ENCODE measurements at regions not wholly inside any gene's neighbourhood (a gene's known extent, or its start where the extent isn't known, plus 50 kb on each side); places are given as distances from the start of the nearest gene placed in this dataset.
"Not testable (repeated sequence)": the region's sequence is repeated elsewhere in the genome, so short reads cannot be mapped to it uniquely, and the experiment has no call there.

DNA sequence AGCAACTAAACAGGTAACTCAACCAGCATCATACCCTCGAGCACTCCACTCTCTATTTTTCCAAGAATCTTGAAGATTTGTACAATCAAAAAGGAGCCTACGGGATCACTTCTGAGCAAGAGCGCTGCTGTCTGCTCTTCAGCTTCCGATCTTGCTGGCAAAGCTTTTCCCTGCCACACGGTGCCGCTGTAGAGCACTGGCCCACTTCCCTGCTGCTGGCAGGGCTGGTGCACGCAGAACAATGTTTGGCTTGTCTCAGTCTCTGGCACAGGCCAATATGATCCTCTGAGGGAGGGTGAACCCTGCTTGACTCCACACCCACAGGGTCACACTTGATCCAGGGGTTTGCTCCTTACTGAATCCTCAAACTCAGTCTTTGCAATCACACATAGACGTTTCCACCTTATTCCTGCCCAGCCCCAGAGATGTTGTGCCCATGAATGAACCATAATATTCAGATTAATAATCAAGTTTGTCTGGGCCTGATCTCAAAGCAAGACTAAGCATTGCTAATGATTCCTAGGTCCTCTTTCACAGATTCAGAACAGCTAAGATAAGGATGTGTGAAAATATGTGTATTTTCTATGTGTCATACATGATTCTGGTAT, 536.6 kb downstream of the SOX6 start:
- intact Hi-C loops (cut with DNase I): loop anchor here (2.0 kb wide), 1 partner anchor 169 kb away; no protein-coding TSS in a partner anchor
- peak; percentile 72 to 97 (median 86) for DNase-seq

DNA sequence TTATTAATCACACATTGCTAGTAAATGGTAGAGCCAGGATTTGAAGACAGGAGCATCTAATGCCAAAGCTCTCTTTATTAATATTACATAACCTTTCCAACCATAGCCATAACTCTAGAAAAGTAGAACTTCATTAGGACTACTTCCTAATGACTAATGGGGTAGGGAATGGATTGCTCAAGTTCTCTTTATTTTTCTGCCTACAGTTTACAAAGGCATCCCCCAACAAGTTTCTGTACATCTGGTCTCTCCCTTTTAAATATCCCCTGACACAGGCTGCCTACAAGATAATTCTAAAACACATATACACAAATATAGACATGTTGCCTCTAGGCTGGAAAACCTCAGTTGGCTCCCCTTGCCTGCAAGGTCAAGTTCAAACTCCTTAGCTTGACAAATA, 534.9 kb downstream of the SOX6 start:
- DNase-seq: no peak
- intact Hi-C loops (cut with DNase I): no loop called here

DNA sequence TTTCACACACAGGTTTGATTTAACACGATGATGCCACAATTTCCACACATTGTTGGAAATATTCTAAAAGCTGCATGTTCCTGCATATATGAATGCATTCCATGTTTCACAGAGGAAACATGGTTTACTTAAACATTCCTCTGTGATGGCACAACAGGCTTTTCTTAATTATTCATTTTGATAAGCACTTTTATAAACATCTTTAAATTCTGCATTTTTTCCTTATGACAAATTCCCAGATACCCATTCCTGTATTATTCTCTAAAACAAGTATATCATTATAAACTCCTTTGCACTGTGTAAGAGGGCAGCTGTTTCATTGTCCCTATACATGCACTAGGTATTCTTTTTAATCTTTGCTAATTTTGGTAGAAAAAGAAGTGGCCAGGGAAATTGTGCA, 532.3 kb downstream of the SOX6 start:
- DNase-seq: no peak
- intact Hi-C loops (cut with DNase I): no loop called here

DNA sequence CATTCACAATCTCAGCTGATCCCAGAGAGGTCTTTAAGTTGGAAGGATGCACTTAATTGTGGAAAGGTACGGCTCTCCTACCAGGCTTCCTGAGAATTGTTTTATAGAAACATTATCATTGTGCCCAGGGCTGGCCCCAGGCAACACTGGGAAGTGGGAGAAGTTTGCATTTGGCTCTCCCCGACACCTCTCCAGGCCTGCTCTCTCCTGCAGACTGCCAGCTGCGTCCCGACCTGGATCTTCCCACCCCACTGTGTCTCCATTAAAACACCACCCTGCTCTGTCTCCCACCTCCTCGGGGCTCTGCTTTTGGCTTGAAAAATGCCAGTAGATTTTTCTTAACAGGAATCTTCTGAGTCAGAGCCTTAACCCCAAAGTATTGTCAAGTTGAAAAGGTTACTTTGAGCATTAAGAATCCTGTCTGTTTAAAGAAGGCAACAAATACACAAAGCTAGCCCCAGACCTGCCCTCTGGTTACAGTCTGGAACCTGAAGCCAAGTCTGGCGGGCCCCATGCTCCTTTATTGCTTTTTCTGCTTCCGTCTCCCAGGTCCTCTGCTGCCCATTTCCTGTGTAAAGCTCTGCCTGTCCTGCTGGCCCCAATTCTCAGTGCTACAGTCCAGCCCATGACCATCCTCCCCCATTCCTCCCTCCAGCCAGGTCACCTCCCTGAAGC, 530.2 kb downstream of the SOX6 start:
- no peak for DNase-seq
- intact Hi-C loops (cut with DNase I): loop anchor here (5.0 kb wide), 1 partner anchor 786 kb away; no protein-coding TSS in a partner anchor

DNA sequence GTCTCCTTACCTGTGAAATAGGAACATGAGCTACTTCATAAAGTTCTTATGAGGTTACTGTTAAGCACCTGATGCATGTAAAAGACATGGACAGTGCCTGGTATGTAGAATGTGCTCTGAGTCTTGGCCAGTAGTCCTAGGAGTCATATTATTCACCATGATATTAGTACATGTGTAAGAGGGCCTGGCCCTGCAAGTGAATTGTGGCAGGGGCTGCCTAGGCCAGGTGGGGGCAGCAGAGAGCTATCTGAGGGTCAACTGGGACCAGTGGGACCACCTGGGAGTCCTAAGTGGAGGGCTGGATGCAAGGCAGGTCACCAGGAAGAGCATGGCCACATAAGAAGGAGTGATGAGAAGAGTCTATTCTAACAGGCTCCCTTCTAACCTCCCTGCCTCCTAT, 529.5 kb downstream of the SOX6 start:
- peak in 9 of 10 donors; percentile 14 to 91 (median 63) for DNase-seq
- intact Hi-C loops (cut with DNase I): loop anchor here (5.0 kb wide), 1 partner anchor 785 kb away; no protein-coding TSS in a partner anchor

DNA sequence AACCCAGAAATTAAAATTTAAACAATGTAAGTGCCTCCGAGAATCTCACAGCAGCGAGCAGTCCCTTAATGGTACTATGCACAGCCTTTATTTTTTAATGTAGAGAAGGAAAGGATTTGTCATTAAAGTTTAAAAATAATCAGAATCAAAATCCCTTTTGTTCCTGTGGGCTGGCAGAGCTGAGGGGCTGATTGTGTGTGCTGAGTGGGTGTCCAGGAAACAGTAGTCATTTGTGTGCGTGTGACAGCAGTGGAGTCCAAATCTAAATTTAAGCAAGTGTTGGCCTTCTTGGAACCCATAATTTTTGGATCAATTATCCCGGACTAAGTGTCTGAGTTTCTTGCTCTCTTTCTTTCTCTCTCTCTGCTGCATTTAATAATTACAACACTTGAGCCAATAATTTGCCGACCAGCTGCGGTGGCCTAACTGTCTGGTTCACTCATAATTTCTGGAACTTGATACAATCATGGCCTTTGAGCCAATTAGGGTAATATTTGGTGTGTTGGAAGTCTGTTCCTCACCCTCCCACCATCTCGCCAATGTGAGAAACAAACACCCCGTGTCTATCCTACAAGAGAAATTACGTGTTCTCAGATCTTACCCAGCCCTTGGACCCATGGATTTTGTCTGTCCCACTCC, 528.0 kb downstream of the SOX6 start:
- intact Hi-C loops (cut with DNase I): loop anchor here (5.0 kb wide), 1 partner anchor 784 kb away; no protein-coding TSS in a partner anchor
- DNase-seq: no peak

DNA sequence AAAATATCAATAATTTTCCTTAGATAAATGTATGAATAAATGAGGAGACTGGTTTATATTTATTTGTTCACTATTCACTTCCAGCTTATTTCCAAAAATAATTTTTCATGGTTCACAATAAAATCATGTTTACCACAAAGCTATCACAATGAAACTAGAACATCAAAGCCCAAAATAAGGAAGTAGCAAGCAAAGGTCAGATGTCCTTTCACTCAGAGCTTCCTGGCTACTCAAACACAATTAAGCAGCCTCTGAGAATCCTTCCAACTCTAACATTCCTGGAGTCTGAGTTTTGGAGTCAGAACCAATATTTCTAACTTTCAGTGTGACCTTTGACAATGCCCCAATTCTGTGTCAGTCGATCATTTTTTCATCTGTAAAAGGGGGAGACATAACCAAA, 527.0 kb downstream of the SOX6 start:
- DNase-seq: no peak
- intact Hi-C loops (cut with DNase I): loop anchor here (5.0 kb wide), 1 partner anchor 783 kb away; no protein-coding TSS in a partner anchor

DNA sequence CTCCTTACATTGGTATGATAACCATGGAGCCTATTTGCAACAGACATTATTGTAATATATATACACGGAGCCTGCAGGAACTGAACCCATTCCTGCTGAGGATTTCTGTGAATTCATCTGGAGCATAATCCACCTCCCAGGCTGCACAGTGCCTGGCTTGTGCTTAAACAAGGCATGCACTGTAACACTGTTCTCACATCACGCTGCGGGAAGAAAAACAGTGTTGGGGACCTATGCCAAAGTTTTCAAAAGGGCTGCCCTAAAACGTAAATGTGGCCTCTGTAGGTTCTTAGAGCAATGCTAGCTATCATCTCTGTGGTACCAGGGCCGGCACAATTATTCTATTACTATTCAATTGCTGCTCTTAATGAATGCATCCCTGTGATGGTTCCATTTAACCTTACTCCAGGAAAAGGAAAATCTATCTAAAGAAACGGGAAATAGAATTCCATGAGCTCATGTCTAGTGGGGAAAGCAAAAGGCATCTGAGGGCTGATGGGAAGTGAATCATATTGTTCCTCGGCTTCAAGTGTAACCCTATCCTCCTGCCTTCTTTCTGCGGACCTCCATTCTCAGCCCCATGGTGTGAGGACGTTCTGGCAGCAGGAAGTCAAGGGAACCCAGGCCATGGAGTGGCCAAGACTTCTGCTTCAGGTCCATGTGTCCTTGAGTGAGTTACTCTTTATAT, 525.5 kb downstream of the SOX6 start:
- no peak for DNase-seq
- intact Hi-C loops (cut with DNase I): no loop called here

DNA sequence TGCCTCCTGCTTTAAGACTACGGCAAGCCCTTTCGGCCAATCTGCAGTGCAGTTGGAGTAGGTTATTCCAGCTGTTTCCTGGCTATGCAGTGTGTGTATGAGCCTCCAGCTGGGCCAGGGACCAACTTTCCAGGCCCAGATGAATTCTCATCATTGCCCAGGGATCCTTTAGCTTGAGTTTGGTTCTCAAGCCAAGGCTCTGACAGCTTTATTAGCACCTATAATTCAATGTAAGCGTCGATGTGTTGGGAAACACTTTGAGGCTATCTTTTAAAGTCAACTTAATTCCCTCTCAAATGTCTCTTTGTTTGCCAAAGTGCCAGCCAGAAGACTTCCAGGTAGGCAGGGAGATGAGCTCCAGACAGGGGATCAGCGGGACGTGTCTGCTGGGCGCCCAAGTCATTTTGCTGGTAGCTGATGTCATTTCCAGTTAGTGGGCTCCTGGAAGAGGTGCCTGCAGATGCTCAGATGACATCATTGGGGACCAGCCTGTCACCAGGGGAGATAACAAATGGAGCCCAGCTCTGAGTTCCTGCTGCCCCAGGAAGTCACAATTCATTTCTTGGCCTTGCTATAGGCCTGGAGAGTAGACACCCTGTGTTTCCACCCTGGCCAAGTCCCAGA, 520.4 kb downstream of the SOX6 start:
- intact Hi-C loops (cut with DNase I): no loop called here
- no peak for DNase-seq

DNA sequence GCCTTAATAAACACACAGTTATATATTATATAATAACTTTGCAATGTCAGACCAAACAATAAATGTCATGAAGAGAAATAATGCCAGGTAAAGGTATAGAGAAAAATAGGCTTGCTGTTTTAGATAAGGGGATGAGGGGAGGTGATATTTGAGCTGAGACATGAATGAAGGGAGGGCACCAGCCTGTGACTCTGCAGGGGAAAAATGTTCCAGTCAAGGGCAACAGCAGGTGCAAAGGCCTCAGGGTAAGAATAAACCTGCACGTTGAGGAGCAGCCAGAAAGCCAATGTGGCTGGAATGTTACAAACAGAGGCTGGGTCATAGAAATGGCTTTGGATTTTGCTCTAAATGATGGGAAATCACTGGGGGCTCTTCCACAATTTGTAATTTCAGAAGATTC, 519.6 kb downstream of the SOX6 start:
- intact Hi-C loops (cut with DNase I): no loop called here
- DNase-seq: no peak

DNA sequence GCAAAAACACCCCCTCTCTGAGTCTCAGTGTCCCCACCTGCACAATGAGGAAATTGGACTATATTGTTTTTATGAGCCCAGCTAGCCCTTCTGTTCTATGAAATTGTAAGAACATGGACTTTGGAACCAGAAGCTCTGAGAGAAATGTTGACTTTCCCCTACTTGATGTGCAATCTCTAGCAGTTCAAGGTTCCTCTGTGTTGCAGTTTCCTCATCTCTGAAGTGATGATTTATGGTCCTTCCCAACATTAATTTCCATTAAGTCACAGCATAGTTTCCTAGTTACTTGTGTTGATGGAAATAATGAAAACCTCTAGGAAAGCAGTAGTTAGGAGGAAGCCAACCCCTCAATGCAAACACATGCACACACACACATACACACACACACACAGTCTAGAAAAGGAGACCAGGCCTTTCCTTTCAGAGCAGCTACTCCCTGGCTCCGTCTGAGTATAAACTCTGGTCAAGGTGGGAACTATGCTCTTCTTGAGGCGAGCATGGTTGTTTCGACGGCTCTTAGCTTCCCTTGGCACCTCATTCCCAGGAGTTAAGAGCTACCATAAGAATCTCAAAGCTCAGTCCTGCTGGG, 518.4 kb downstream of the SOX6 start:
- intact Hi-C loops (cut with DNase I): no loop called here
- no peak for DNase-seq

DNA sequence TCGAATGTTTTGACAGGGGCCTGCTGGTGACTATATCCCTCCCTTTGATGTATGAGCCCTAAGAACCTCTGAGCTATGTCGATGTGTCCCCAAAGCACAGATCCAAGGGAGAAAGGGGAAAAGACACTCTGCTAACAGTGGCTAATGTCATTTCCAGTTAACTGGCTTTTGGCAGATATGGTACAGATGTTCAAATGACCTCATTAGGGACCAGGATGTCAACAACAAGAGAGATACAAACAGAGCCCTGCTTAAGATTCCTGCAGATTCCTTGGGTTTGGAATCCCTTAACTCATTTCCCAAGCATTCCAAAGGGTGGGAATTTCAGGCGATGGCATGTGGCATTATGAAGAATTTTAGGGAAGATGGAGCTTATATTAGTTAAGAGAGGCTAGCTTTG, 517.3 kb downstream of the SOX6 start:
- intact Hi-C loops (cut with DNase I): no loop called here
- no peak for DNase-seq

DNA sequence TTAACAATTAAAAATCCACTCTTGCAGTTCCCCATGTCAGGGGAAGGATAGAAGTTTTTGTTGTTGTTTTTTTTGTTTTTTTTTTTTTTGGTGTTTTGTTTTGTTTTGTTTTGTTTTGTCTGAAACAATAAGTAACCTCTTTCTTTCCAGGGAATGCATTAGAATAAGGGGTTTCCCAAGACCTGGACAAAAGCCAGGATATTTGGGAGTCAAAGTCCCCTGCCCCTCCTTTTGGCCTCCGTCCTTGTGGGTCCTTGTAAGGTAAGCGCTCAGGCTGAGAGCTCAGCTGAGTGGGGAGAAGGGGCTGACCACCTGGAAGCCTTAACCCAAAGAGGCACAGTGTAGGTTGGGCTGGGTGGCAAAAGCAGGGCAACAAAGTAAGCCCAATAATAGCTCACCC, 515.4 kb downstream of the SOX6 start:
- DNase-seq: no peak
- intact Hi-C loops (cut with DNase I): no loop called here

DNA sequence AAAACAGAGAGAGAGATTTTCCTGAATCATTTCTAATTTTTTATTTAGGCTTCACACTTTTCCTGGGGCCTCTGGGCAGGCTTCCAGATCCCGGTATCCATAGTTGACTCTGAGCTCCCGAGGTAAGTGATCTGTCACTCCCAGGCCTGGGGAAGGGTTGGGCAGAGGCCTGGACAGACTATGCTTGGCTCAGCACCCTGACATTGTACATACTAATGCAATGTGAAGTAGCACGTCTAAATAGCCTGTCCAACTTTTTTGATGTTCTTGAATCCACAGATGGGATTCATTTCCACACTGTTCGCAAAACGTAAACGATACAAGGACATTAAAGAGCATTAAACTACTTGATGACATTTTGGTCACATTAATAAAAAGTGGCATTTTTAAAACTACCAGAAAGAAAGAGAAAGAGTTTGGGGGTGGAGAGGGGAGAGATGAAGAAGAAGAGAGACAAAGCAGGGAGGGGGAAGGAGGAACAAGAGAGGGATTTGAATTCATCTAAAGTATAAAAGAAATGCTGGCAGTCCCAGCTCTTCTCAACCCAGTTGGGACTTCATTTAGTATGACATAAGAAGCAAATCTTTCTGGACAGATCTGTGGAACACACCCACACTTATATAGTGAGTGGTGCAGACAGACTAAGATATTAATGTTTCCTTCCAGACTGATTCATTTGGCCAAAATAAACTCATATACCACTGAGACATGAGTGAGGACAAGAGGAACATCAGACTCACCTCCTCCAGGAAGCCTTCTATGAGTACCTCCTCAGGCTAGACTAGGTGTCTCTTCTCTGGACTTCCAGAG, 514.2 kb downstream of the SOX6 start:
- intact Hi-C loops (cut with DNase I): no loop called here
- no peak for DNase-seq

DNA sequence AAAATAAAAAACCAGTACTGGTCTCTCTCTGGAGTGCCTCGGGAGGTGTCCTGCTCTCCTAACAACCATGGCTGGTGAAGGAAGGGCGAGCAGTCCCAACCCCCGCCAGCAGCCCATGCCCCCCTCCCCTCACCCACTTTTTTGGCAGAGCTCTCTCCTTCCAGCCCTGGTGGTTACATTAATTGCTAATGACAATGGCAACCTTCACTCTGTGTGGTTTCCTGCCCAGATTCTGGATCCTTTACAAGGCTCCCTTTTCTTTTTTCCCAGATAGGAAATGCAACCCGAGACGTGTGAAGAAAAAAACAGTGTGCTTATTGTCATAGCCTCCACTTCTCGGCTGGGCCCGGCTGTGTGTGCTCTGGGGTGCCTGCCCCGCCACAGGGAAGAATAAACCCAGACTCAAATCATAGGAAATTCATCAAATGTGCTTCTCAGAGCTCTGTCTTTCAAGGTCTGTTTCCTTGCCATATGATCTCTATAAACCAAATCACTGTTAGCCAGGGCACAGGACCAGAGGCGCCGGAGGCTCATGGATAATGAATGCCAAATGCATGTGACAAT, 513.0 kb downstream of the SOX6 start:
- DNase-seq: peak; percentile 14 to 88 (median 31)
- intact Hi-C loops (cut with DNase I): no loop called here

DNA sequence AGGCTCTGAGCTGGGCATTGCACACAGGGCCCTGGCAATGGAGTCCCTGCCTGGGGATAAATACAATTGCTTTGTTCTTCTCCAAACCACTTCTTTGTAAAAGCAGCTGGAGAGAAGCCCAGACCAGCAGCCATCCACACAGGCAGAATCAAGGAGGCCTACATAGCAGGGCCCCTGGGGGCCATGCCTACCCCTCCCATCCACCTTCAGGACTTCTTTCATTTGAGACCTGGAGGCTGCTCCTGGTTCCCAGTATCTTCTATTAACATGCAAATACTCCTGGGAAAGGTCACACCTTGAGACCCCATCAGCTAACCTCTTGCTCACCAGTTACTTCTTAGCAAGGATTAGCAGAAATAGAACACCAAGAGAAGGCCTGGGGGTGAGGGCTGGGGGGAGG, 511.1 kb downstream of the SOX6 start:
- peak; percentile 35 to 91 (median 48) for DNase-seq
- intact Hi-C loops (cut with DNase I): no loop called here

DNA sequence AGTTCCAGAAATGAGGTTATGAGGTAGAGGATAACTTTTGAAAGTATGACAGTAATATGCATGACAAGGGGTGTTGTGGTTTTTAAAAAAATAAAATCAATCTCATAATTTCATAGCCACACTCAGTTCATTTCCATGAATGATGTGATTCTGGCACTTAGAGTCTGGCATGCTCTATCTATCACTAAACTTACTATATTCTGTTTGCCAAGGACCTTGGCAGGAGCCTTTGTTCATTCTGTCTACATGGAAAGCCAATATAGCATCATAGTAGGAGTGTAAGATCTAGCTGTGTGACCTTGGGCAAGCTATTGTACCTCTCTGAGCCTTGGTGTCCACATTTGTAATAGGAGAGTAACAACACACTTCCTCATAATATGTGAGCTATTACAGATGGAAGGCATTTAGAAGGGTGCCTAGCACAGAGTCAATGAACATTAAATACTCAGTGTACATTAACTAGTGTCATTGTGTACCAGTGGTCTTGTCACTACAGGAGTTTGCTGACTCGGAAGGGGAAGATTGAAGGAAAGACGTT, 507.6 kb downstream of the SOX6 start:
- intact Hi-C loops (cut with DNase I): no loop called here
- no peak for DNase-seq

DNA sequence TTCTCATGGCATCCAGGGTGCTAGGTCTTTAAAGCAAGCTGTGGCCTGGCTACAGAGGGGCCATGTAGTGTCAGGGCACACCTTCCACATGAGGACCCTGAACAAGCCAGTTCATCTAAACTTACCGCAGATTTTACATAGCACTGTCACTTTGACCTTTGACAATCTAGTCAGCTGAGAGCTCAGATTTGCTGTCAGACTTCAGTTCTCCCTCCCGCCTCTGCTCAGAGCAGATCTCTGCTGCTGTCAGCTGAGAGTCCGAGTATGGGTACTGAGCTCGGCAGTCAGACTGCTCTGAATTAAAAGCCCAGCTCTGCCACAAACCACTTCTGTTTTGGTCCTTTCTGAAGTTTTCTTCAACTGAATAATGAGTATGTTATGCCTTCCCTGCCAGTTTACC, 507.1 kb downstream of the SOX6 start:
- intact Hi-C loops (cut with DNase I): no loop called here

DNA sequence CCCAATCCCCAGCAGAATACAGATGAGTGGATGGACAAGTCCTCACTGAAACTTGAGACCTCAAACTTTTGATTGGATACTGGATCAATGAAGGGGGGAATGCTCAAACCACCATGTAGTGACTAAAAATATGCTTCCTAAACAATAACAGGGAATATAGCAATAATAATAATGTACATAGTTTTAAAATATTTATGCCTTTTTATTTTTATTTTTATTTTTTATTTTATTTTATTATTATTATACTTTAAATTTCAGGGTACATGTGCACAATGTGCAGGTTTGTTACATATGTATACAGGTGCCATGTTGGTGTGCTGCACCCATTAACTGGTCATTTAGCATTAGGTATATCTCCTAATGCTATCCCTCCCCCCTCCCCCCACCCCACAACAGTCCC, 506.0 kb downstream of the SOX6 start:
- intact Hi-C loops (cut with DNase I); DNase-seq: not testable (repeated sequence)

More for the DNA sequence above, 507.1 kb downstream of the SOX6 start:
- no peak for DNase-seq

Data from posterior cingulate gyrus (tissue), 11 donors.